ENCODE measurements at regions not wholly inside any gene's neighbourhood (a gene's known extent, or its start where the extent isn't known, plus 50 kb on each side); places are given as distances from the start of the nearest gene placed in this dataset.
"Not testable (repeated sequence)": the region's sequence is repeated elsewhere in the genome, so short reads cannot be mapped to it uniquely, and the experiment has no call there.

DNA sequence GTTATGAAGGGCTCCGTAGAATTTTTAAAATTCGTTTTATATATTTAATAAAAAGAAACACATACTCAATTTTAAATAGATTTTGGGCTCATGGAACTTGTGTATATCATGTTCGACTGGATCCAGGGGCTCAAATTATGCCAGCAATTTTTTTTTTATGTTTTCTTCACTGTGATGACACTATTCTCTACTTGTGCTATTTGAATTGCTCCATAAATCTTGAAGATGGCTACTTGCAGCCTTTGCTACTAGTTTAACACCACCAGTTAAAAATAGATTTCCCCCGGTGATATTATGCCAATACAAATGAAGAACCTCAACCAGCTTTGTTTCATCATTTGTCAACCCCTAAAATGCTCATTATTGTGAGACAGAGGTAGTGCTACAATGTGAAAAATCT is 933.2 kb downstream of the IPMK start:
- TF ChIP-seq, protein P1, sequence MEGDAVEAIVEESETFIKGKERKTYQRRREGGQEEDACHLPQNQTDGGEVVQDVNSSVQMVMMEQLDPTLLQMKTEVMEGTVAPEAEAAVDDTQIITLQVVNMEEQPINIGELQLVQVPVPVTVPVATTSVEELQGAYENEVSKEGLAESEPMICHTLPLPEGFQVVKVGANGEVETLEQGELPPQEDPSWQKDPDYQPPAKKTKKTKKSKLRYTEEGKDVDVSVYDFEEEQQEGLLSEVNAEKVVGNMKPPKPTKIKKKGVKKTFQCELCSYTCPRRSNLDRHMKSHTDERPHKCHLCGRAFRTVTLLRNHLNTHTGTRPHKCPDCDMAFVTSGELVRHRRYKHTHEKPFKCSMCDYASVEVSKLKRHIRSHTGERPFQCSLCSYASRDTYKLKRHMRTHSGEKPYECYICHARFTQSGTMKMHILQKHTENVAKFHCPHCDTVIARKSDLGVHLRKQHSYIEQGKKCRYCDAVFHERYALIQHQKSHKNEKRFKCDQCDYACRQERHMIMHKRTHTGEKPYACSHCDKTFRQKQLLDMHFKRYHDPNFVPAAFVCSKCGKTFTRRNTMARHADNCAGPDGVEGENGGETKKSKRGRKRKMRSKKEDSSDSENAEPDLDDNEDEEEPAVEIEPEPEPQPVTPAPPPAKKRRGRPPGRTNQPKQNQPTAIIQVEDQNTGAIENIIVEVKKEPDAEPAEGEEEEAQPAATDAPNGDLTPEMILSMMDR (IDR thresholded peaks at IDR 0.05; ENCODE audit: low read depth, low read length): no peak
- no peak for DNase-seq (ENCODE audit: low read depth, low spot score)
- H3K4me3 ChIP-seq (ENCODE audit: low read depth, low read length): no peak overlapping the region
- in situ Hi-C loops (cut with HindIII; ENCODE audit: low sequenced_read_pairs): no loop called here

DNA sequence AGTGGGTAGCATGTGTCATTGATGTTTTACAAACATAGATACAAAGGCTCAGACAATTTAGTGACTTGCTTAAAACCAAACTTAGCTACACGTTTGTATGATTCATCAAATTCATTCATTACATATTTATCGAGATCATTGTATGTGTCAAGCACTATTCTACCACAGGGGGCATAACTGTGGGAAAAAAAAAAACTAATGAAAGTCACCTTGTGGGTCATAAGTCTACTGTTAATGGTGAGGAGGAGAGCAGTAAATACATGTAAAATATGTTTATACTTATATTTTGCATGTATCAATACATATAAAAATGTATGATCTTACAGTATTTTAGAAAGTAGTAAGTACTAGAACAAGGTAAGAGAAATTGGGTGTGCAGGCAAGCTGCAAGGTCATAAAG is 933.8 kb downstream of the IPMK start:
- no peak overlapping the region for H3K4me3 ChIP-seq (ENCODE audit: low read depth, low read length)
- in situ Hi-C loops (cut with HindIII; ENCODE audit: low sequenced_read_pairs): no loop called here
- TF ChIP-seq, protein P1 (IDR thresholded peaks at IDR 0.05; ENCODE audit: low read depth, low read length): no peak
- no peak for DNase-seq (ENCODE audit: low read depth, low spot score)

- H3K4me3 ChIP-seq (ENCODE audit: low read depth, low read length); in situ Hi-C loops (cut with HindIII; ENCODE audit: low sequenced_read_pairs); DNase-seq (ENCODE audit: low read depth, low spot score): not testable (repeated sequence)
Observed at GRCh38 chr10:57321400-57321854, 946.3 kb downstream of the IPMK start.

DNA sequence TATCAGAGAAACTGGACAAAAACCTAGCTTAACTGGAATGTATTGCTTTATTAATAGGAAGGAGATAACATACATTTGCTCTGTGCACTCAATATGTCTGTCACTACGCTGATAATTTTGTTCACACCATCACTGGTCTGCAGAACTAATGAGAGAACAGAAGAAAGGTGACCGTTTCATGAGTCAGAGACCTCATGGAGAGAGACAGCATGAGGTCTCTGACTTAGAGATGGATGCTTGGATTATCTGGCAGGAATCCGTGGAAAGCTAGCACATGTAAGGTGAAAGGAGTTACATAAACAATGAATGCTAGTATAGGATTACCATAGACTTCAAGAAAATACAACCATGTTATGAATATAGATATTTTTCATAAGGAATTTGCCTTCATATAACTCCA is 947.3 kb downstream of the IPMK start:
- in situ Hi-C loops (cut with HindIII; ENCODE audit: low sequenced_read_pairs): no loop called here
- no peak overlapping the region for H3K4me3 ChIP-seq (ENCODE audit: low read depth, low read length)
- DNase-seq (ENCODE audit: low read depth, low spot score): peak; percentile 21
- TF ChIP-seq, protein P1 (IDR thresholded peaks at IDR 0.05; ENCODE audit: low read depth, low read length): no peak

DNA sequence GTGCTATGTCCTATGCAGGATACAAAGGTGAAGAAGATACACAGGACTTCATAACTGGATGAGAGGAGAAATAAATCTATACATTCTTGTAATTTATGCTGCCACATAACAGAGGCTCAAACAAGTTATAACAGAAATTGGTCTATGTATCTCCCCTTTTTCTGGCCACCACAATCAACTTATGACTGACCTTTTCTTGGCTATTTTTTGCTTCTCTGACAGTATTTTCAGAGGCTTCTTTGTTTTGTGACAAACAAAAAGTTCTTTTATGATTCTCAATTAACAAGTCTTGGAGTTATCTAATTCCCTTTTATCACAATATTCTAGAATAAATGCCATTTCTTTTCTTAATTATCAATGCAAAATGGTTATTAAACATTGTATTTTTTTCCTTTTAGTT is 953.0 kb upstream of the ZWINT start:
- TF ChIP-seq, protein P1 (IDR thresholded peaks at IDR 0.05; ENCODE audit: low read depth, low read length): no peak
- in situ Hi-C loops (cut with HindIII; ENCODE audit: low sequenced_read_pairs): no loop called here
- no peak overlapping the region for H3K4me3 ChIP-seq (ENCODE audit: low read depth, low read length)
- DNase-seq (ENCODE audit: low read depth, low spot score): no peak

DNA sequence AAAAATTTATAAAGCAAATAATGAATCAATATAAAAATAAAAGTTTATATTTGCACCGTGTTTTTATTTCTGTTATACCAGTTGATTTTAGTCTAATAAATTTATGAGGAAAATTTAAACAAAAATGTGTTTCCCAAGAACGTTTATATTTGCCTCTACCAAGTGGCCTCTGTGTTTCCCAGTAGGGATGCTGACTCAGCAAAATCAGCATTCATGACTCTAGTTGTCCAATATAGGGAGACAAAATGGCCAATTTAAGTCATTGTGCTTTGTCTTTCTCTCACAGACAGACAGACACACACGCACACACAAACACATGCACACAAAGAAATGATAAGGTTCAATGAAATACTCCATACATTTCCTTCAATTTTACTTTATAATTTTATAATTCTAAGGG is 942.5 kb upstream of the ZWINT start:
- no peak overlapping the region for H3K4me3 ChIP-seq (ENCODE audit: low read depth, low read length)
- in situ Hi-C loops (cut with HindIII; ENCODE audit: low sequenced_read_pairs): no loop called here
- TF ChIP-seq, protein P1 (IDR thresholded peaks at IDR 0.05; ENCODE audit: low read depth, low read length): no peak
- DNase-seq (ENCODE audit: low read depth, low spot score): no peak

DNA sequence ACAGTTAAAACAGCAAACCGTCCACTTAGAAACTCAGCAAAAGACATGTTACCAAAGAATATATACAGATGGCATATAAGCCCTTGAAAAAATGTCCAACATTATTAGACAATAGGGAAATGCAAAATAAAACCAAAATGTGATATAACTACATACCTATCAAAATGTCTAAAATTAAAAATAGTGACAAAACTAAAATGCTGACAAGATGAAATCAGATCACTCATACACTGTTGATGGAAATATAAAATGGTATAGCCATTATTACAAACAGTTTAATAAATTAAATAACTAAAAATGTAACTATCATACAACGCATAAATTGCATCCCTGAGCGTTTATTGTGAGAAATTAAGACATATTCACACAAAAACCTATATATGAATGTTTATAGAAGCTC is 939.7 kb upstream of the ZWINT start:
- in situ Hi-C loops (cut with HindIII; ENCODE audit: low sequenced_read_pairs): no loop called here
- no peak for DNase-seq (ENCODE audit: low read depth, low spot score)
- TF ChIP-seq, protein P1 (IDR thresholded peaks at IDR 0.05; ENCODE audit: low read depth, low read length): no peak
- H3K4me3 ChIP-seq (ENCODE audit: low read depth, low read length): no peak overlapping the region

Data from astrocyte of the spinal cord (primary cell).